ENCODE measurements at regions not wholly inside any gene's neighbourhood (a gene's known extent, or its start where the extent isn't known, plus 50 kb on each side); places are given as distances from the start of the nearest gene placed in this dataset.
A peak's percentile ranks its signal among the peaks of the same experiment; 100 is the strongest.

DNA sequence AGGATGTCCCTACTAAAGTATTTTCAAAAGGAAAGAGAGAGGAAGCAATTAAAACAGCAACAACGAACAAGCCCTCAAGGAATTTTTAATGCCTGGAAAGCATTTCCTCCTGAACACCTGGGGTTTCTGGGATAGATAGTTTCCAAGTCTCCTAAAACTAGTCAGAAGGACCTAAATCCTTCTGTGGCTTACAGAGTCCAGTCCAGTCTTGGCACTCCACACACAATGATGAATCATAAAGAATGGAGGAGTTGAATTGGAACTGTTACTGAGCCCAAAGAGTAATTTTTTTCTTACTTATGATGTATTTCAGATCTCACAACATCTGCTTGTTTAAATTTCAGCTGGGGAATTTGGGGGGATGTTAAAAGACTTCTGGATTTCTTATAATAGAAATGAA lies 144.6 kb upstream of the SETBP1 start:
- peak; percentile 51 for DNase-seq (ENCODE audit: low spot score)

- DNase-seq (ENCODE audit: low spot score) = no peak
Observed at GRCh38 chr18:44536619-44537018, 144.1 kb upstream of the SETBP1 start.

- peak; percentile 71 for DNase-seq (ENCODE audit: low spot score)
Observed at GRCh38 chr18:44537526-44537925, 143.2 kb upstream of the SETBP1 start.

DNA sequence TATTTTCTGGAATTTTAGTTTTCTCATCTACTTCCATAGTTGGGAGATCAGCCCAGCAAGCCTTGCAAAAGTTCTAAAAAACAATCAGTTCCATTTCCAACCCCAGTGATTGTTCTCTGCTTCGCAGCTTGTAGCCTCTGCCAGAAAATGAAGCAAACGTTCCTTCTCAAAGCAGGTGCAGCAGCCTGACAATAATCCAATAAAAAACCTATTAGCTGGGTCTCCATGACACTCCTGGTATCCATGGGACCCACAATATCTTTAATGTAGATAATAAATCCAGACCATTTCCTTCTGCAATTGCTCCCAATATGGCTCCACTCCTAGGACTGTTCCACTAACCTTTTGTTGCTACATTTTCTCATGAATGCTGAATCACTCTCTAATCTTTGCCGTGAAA lies 140.8 kb upstream of the SETBP1 start:
- DNase-seq (ENCODE audit: low spot score) = no peak

- no peak for DNase-seq (ENCODE audit: low spot score)
Observed at GRCh38 chr18:44541159-44541558, 139.5 kb upstream of the SETBP1 start.

GRCh38 chr18:44541781-44542180 lies 138.9 kb upstream of the SETBP1 start:
- no peak for DNase-seq (ENCODE audit: low spot score)

DNA sequence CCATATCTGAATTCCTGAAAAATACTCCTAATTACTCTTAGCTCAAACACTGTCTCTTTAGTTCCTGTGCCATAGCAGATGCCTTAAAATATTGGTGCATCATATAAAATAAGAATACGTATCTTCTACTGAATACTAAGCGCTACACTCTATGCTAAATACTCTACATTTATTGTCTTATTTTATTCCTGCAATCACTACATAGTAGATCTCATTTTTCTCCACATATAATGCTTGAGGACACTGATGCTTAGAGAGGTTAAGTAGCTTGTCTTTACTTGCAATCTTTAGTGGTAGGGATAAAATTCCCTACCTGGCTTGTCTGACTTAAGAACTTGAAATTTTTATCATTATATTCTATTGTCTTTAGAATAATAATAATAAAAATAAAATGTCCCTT lies 137.3 kb upstream of the SETBP1 start:
- DNase-seq (ENCODE audit: low spot score) = no peak

- DNase-seq (ENCODE audit: low spot score) = no peak
Observed at GRCh38 chr18:44545359-44545985, 135.2 kb upstream of the SETBP1 start.

DNA sequence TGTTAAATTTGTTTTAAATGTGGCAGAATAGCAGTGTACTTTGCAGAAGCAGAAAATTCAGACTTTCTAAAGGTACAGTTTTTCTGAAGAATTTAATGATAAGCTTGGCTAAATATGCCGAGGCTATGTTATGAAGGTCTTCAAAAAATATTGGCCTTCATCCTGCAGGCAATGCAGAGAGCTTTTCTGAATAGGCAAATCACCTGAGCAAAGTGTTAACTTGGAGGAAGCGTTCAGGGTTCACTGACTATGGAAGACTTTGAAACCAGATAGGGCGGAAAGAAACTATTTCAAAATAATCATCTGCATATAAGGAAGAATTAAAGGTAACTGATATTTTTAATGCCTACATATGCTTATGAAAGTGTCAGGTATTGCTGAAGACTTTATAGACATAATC lies 133.7 kb upstream of the SETBP1 start:
- no peak for DNase-seq (ENCODE audit: low spot score)

- no peak for DNase-seq (ENCODE audit: low spot score)
Observed at GRCh38 chr18:44548291-44549221, 132.1 kb upstream of the SETBP1 start.

- no peak for DNase-seq (ENCODE audit: low spot score)
Observed at GRCh38 chr18:44552706-44553105, 128.0 kb upstream of the SETBP1 start.

DNA sequence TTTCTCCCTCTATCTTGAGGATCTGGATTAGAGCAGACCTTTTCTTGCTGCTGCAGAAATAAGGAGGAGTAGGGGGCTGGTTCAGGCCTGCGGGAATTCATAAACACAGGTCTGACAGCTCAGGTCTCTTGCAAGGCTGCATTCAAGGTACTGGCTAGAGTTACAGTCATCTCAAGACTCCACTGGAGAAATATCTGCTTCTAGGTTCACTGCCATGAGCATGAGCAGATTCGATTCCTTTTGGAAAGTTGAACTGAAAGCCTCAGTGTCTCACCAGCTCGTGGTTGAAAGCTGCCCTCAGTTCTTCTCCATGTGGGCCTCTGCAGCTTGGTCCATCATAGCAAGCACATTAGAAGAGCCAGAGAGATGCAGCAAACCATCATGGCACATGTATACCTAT lies 124.4 kb upstream of the SETBP1 start:
- DNase-seq (ENCODE audit: low spot score) = no peak

GRCh38 chr18:44557616-44558151 lies 123.0 kb upstream of the SETBP1 start:
- DNase-seq (ENCODE audit: low spot score) = no peak

DNA sequence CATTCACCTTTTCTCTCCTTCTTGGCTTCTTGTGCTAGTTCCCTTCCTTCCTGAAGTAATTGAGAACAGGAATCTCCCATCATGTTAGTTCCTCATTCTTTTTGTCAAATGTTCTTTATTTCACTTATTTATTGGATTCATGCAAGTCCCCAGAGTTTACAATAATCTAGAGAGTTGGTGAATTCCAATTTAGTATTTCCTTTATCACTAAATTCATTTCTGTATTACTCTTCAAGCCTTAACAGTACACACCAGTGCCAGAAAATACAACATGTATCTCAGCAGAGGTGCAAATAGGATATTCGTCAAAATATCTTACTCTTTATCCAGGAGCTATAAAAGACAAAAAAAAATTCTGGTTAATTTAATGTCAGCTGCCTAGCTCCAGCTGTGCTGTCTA lies 121.9 kb upstream of the SETBP1 start:
- no peak for DNase-seq (ENCODE audit: low spot score)

DNA sequence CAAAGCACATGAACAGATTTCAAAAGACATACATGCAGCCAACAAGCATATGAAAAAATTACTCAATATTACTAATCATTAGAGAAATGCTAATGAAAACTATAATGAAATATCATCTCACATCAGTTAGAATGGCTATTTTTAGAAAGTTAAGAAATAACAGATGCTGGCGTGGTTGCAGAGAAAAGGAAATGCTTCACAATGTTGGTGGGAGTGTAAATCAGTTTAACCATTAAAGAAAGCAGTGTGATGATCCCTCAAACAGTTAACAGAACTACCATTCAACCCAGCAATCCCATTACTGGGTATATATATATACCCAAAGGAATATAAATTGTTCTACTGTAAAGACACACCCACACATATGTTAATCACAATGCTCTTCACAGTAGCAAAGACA lies 117.7 kb upstream of the SETBP1 start:
- DNase-seq (ENCODE audit: low spot score) = no peak

- no peak for DNase-seq (ENCODE audit: low spot score)
Observed at GRCh38 chr18:44564922-44565321, 115.8 kb upstream of the SETBP1 start.

GRCh38 chr18:44568342-44568741 lies 112.3 kb upstream of the SETBP1 start:
- no peak for DNase-seq (ENCODE audit: low spot score)

- no peak for DNase-seq (ENCODE audit: low spot score)
Observed at GRCh38 chr18:44568986-44569385, 111.7 kb upstream of the SETBP1 start.

- DNase-seq (ENCODE audit: low spot score) = no peak
Observed at GRCh38 chr18:44569391-44570055, 111.2 kb upstream of the SETBP1 start.

DNA sequence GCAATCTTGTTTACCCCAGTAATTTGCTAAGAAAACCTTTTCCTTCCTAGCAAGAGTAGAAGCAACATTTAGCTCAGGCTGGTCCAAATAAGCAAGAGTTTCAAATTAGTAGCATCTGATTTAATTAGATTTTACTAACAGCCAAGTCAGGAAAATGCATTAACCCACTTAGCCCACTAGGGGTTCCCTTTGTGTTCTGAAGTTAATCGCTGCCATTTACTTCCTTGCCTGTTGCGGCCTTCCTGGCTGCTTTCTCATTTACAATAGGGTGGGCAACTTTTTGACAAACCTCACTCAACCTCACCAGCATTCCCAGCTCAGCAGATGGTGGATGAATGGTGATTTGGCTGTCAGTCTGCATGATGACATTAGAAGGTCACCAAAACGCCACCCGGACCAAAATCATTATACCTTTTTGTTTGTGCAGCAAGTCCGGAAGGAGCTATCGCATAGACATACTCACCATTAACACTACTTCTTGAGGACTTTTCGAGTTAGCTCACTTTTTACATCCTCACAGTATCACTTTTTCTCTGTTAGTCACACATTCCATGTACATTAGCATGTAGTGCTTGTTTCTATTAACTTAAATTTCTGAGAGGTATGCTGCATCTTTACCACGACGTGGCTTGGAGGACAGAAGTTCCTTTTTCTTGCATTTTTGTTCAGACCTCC lies 101.5 kb upstream of the SETBP1 start:
- peak; percentile 20 for DNase-seq (ENCODE audit: low spot score)

DNA sequence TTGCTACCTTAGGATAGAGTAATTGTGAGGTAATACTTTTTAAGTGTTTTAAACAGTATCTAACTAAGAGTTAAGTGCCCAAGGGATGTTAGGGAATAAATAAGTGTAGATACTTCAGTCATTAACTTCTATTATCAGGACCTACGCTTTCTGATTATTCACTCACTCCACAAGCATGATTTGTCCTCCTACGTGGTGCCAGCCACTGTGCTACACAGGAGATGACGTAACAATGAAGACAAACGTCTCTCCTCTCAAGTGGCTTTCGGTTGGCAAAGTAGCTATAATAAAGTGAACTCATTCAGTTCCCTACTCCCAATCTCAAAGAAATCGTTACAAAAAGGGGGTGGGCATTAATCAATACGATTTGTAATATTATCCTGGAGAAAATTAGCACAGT lies 100.9 kb upstream of the SETBP1 start:
- no peak for DNase-seq (ENCODE audit: low spot score)

DNA sequence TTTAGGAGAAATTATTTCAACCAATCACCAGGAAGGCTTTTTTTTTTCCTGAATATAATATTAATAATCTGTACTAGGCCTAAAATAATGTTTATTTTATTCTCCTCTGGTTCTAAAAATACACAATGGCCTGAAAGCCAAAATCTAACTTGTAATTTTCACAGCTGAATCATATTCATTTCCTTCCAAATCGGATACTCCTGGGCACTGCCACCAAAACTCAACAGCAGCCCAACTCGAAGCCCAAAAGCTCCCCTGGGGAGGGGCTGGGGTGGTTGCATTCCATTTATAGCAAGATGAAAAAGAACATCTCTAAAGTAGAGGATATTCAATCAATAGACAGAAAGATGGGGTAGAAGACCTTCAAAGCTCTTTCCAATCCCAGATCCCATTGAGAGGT lies 100.5 kb upstream of the SETBP1 start:
- no peak for DNase-seq (ENCODE audit: low spot score)

Measured in A172 (cell line).